HCT116 (cell line): ENCODE measurements at regions not wholly inside any gene's neighbourhood (a gene's known extent, or its start where the extent isn't known, plus 50 kb on each side); places are given as distances from the start of the nearest gene placed in this dataset.

Experiments
- ATAC-seq: fragments of 200-7000 bp; cut with Tn5 transposase; 2 replicates; pipeline ENCODE4 v1.9.1; 2020; ENCODE audit warnings: mild to moderate bottlenecking, moderate library complexity
- BruUV-seq: library from RNA; stranded (reverse); fragments of 400-500 nt; replicated peaks from 2 replicates; lab custom pipeline; 2021; lab: Mats Ljungman, UMichigan
- CTCF ChIA-PET: fragments of 300-600 bp; sonication (Branson Sonifier 250); formaldehyde crosslinking; loops from one replicate; lab custom pipeline; 2021; ENCODE audit warnings: antibody characterized with exemption; lab: Charles Lee
- POLR2A ChIA-PET: fragments of 300-600, 350-600 bp; sonication (Branson Sonifier 250); formaldehyde crosslinking; loops from one replicate; lab custom pipeline; 2021; ENCODE audit warnings: antibody characterized with exemption; lab: Charles Lee
- RAD21 ChIA-PET, 2 experiments: fragments of 300-600 bp; sonication (Branson Sonifier 250); formaldehyde crosslinking; loops; one replicate each; lab custom pipeline; 2023; ENCODE audit warnings: low total read pairs in 2 of 2; ENCODE audit not compliant: uncharacterized antibody in 2 of 2, unreplicated experiment in 2 of 2, low non-redundant PET in 1 of 2; lab: Charles Lee
- DNase-seq: peaks from one replicate; pipeline ENCODE4 v3.0.0-alpha.2; 2010; ENCODE audit warnings: low read depth, low spot score
- H2AFZ ChIP-seq: fragments of 200-600 bp; shearing (Covaris generic), sonication (generic); 2 replicates; pipeline ENCODE4 v1.6.1; 2017; ENCODE audit warnings: low read depth, mixed run types, mixed read lengths, antibody characterized with exemption, low read length; ENCODE audit not compliant: poor library complexity, severe bottlenecking
- H3K27ac ChIP-seq: 2 replicates; pipeline ENCODE4 v1.5.1; 2012; ENCODE audit warnings: low read depth, low read length
- H3K27me3 ChIP-seq: fragments of 200-600 bp; sonication (generic); 2 replicates; pipeline ENCODE4 v1.6.1; 2016; ENCODE audit warnings: mixed run types, low read length, mixed read lengths; ENCODE audit not compliant: insufficient read depth
- H3K36me3 ChIP-seq, 2 experiments: fragments of 200-500 bp in 1 of 2; fragments of 200-600 bp in 1 of 2; sonication (Bioruptor generic) in 1 of 2; sonication (generic) in 1 of 2; 2 replicates each; pipeline versions ENCODE4 v1.5.1 to v1.6.1; 2014 to 2016; ENCODE audit warnings: low read length in 2 of 2, inconsistent platforms in 1 of 2, mixed read lengths in 1 of 2, mixed run types in 1 of 2; ENCODE audit not compliant: insufficient read depth in 2 of 2, control insufficient read depth in 1 of 2
- H3K4me1 ChIP-seq, 2 experiments: fragments of 200-600 bp in 1 of 2; sonication (generic) in 1 of 2; 2 replicates each; pipeline versions ENCODE4 v1.5.1 to v1.6.1; 2012 to 2017; ENCODE audit warnings: low read length in 2 of 2, inconsistent platforms in 1 of 2, mild to moderate bottlenecking in 1 of 2, mixed read lengths in 1 of 2, mixed run types in 1 of 2, moderate library complexity in 1 of 2; ENCODE audit not compliant: insufficient read depth in 2 of 2, control insufficient read depth in 1 of 2
- H3K4me2 ChIP-seq: fragments of 200-600 bp; sonication (generic); 2 replicates; pipeline ENCODE4 v1.6.1; 2017; ENCODE audit warnings: mixed run types, low read length, mixed read lengths
- H3K4me3 ChIP-seq, 2 experiments: fragments of 200-600 bp in 1 of 2; sonication (generic) in 1 of 2; replicated peaks in 1 of 2; 2 replicates each; pipeline ENCODE4 v1.5.1; 2011 to 2016; ENCODE audit warnings: low read length in 2 of 2, control low read depth in 1 of 2, low read depth in 1 of 2, mild to moderate bottlenecking in 1 of 2, mixed read lengths in 1 of 2, mixed run types in 1 of 2
- H3K79me2 ChIP-seq: fragments of 200-600 bp; sonication (generic); 2 replicates; pipeline ENCODE4 v1.6.1; 2017; ENCODE audit warnings: mild to moderate bottlenecking, mixed run types, low read length, moderate library complexity, mixed read lengths; ENCODE audit not compliant: insufficient read depth
- H3K9ac ChIP-seq: fragments of 200-600 bp; sonication (generic); 2 replicates; pipeline ENCODE4 v1.6.1; 2016; ENCODE audit warnings: low read length, mixed read lengths
- H3K9me2 ChIP-seq: fragments of 200-600 bp; sonication (generic), shearing (Covaris generic); 2 replicates; pipeline ENCODE4 v1.6.1; 2017; ENCODE audit warnings: mixed run types, mild to moderate bottlenecking, moderate library complexity; ENCODE audit not compliant: insufficient read depth
- H3K9me3 ChIP-seq, 2 experiments: fragments of 200-500 bp in 1 of 2; fragments of 200-600 bp in 1 of 2; sonication (Bioruptor generic) in 1 of 2; sonication (generic) in 1 of 2; 2 replicates each; pipeline ENCODE4 v1.6.1; 2014 to 2017; ENCODE audit warnings: low read length in 2 of 2, mixed read lengths in 2 of 2, inconsistent platforms in 1 of 2, low read depth in 1 of 2, mild to moderate bottlenecking in 1 of 2, mixed run types in 1 of 2, moderate library complexity in 1 of 2; ENCODE audit not compliant: control insufficient read depth in 1 of 2, insufficient read depth in 1 of 2
- H4K20me1 ChIP-seq: fragments of 200-600 bp; sonication (generic), shearing (Covaris generic); 2 replicates; pipeline ENCODE4 v1.6.1; 2017; ENCODE audit warnings: mixed run types, mild to moderate bottlenecking, moderate library complexity; ENCODE audit not compliant: insufficient read depth
- ATF3 ChIP-seq: IDR thresholded peaks from 2 replicates; pipeline ENCODE4 v1.6.1; 2012
- CBX3 ChIP-seq: IDR thresholded peaks from 2 replicates; pipeline ENCODE4 v1.6.1; 2012; ENCODE audit warnings: low read depth
- CEBPB ChIP-seq: IDR thresholded peaks from 2 replicates; pipeline ENCODE4 v1.6.1; 2012; ENCODE audit warnings: low read depth
- EGR1 ChIP-seq: IDR thresholded peaks from 2 replicates; pipeline ENCODE4 v1.6.1; 2012; ENCODE audit warnings: low read depth
- ELF1 ChIP-seq: IDR thresholded peaks from 2 replicates; pipeline ENCODE4 v1.6.1; 2012; ENCODE audit warnings: low read depth, borderline replicate concordance
- EZH2 ChIP-seq: fragments of 200-600 bp; sonication (generic); IDR thresholded peaks from 2 replicates; pipeline ENCODE4 v1.6.1; 2017; ENCODE audit warnings: antibody characterized with exemption, mixed run types
- EZH2phosphoT487 ChIP-seq: fragments of 200-600 bp; IDR thresholded peaks from 2 replicates; pipeline ENCODE4 v1.6.1; 2018; ENCODE audit warnings: antibody characterized with exemption, borderline replicate concordance
- FOSL1 ChIP-seq: IDR thresholded peaks from 2 replicates; pipeline ENCODE4 v1.6.1; 2012; ENCODE audit warnings: low read depth
- JUND ChIP-seq: IDR thresholded peaks from 2 replicates; pipeline ENCODE4 v1.6.1; 2012
- POLR2A ChIP-seq: IDR thresholded peaks from 2 replicates; pipeline ENCODE4 v1.7.0; 2011; ENCODE audit warnings: borderline replicate concordance; ENCODE audit not compliant: insufficient read depth, insufficient read length; ENCODE audit errors: extremely low read depth
- RAD21 ChIP-seq: IDR thresholded peaks from 2 replicates; pipeline ENCODE4 v1.6.1; 2012; ENCODE audit warnings: low read depth, mild to moderate bottlenecking
- REST ChIP-seq: IDR thresholded peaks from 2 replicates; pipeline ENCODE4 v1.6.1; 2012; ENCODE audit warnings: low read depth
- SP1 ChIP-seq: IDR thresholded peaks from 2 replicates; pipeline ENCODE4 v1.6.1; 2012; ENCODE audit warnings: low read depth
- SRF ChIP-seq: IDR thresholded peaks from 2 replicates; pipeline ENCODE4 v1.6.1; 2012; ENCODE audit warnings: low read depth
- TCF7L2 ChIP-seq: IDR thresholded peaks from 2 replicates; pipeline ENCODE4 v1.7.0; 2011; ENCODE audit warnings: borderline replicate concordance, inconsistent platforms; ENCODE audit not compliant: insufficient read depth, insufficient read length; ENCODE audit errors: extremely low read depth
- YY1 ChIP-seq: IDR thresholded peaks from 2 replicates; pipeline ENCODE4 v1.6.1; 2011; ENCODE audit warnings: low read length, low read depth, moderate library complexity, mild to moderate bottlenecking; ENCODE audit not compliant: insufficient replicate concordance; ENCODE audit errors: extremely low read depth
- ZNF274 ChIP-seq: fragments of 200-500 bp; sonication (Bioruptor generic); IDR thresholded peaks from 2 replicates; pipeline ENCODE4 v1.6.1; 2014; ENCODE audit warnings: mild to moderate bottlenecking, low read depth, low read length, inconsistent platforms
- intact Hi-C: fragments of 100-400 bp; cut with micrococcal nuclease; formaldehyde crosslinking; loops from 2 replicates; pipeline ENCODE4 v1.10.0; 2022
- TF ChIP-seq, protein P1 (sequence below): IDR thresholded peaks from 2 replicates; pipeline ENCODE4 v1.6.1; 2012

- TF ChIP-seq ATF3 (no peak), CBX3 (no peak), YY1 (no peak), FOSL1 (no peak), ZNF274 (no peak)
- TF ChIP-seq, protein P1, sequence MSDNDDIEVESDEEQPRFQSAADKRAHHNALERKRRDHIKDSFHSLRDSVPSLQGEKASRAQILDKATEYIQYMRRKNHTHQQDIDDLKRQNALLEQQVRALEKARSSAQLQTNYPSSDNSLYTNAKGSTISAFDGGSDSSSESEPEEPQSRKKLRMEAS = no peak
Measured at GRCh38 chr5:40276426-40277102, 403.2 kb upstream of the PTGER4 start (continued).

DNA sequence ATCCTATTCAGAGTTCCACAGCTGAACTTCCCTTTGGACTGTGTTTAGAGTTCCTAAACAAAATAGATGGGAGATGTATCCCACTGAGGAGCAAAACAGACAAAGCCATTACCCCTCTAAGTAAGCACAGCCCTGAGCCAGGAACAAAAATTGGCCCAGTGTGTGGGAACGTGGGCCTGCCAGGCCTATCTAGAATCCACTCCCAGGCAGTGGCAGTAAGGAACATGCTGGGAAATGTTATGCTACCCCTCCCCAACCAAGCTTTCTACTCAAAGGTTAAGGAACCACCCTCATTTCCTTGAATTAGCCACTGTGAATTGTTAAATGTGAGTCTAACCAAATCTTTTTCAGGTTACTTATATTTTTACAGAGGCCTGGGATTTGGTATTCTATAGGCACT lies 405.1 kb upstream of the PTGER4 start:
- no peaks in the 10 kb centered on the region for H3K9me3 ChIP-seq
- no peaks in the 10 kb centered on the region for H4K20me1 ChIP-seq
- H3K9ac ChIP-seq = no peak overlapping the region
- no peaks in the 10 kb centered on the region for H3K27me3 ChIP-seq
- H3K4me1 ChIP-seq = no peaks in the 10 kb centered on the region
- BruUV-seq = no TSS peak
- no peaks in the 10 kb centered on the region for H3K36me3 ChIP-seq
- intact Hi-C loops = no loop called here
- no peaks in the 10 kb centered on the region for H3K79me2 ChIP-seq
- no peak overlapping the region for H3K4me2 ChIP-seq
- ATAC-seq (no peak), DNase-seq (no peak)
- no peaks in the 10 kb centered on the region for H3K9me2 ChIP-seq
- no peak overlapping the region for H2AFZ ChIP-seq
- POLR2A ChIA-PET = no interaction called here
- RAD21 ChIA-PET = no interaction called here
- no peak for TF ChIP-seq JUND
- TF ChIP-seq, protein P1 = no peak
- TF ChIP-seq SRF = no peak
- no peak for TF ChIP-seq EZH2phosphoT487
- no peak for TF ChIP-seq CEBPB
- TF ChIP-seq REST = no peak
- TF ChIP-seq EZH2 = no peak
- no peak for TF ChIP-seq YY1
- TF ChIP-seq TCF7L2 = no peak
- no peak for TF ChIP-seq EGR1
- no peak for TF ChIP-seq POLR2A
- no peak for TF ChIP-seq SP1
- no peak for TF ChIP-seq ELF1
- TF ChIP-seq RAD21 = no peak
- CTCF ChIA-PET = no interaction called here
- H3K4me3 ChIP-seq = no peak overlapping the region
- no peak overlapping the region for H3K27ac ChIP-seq
